MM.1S (cell line): ENCODE measurements at regions not wholly inside any gene's neighbourhood (a gene's known extent, or its start where the extent isn't known, plus 50 kb on each side); places are given as distances from the start of the nearest gene placed in this dataset.

Experiments used
- DNase-seq: peaks from one replicate; pipeline ENCODE4 v3.0.0-alpha.2; 2015
- H2AFZ ChIP-seq: fragments of 300-600 bp; sonication (generic); 2 replicates; pipeline ENCODE4 v1.6.0; 2016; ENCODE audit warnings: antibody characterized with exemption, low read length
- H3F3A ChIP-seq: fragments of 300-600 bp; sonication (generic); 2 replicates; pipeline ENCODE4 v1.6.1; 2016; ENCODE audit warnings: mild to moderate bottlenecking, antibody characterized with exemption, low read length, moderate library complexity, mixed read lengths; ENCODE audit not compliant: insufficient read depth
- H3K27ac ChIP-seq: fragments of 300-600 bp; sonication (generic); 2 replicates; pipeline ENCODE4 v1.5.1; 2016; ENCODE audit warnings: mild to moderate bottlenecking, low read length
- H3K27me3 ChIP-seq: fragments of 300-600 bp; sonication (generic); replicated peaks from 2 replicates; pipeline ENCODE4 v1.6.0; 2016; ENCODE audit warnings: low read length; ENCODE audit not compliant: insufficient read depth
- H3K36me3 ChIP-seq: fragments of 300-600 bp; sonication (generic); replicated peaks from 2 replicates; pipeline ENCODE4 v1.6.1; 2016; ENCODE audit warnings: mild to moderate bottlenecking, low read length, mixed read lengths; ENCODE audit not compliant: insufficient read depth
- H3K4me1 ChIP-seq: fragments of 300-600 bp; sonication (generic); 2 replicates; pipeline ENCODE4 v1.6.1; 2016; ENCODE audit warnings: low read length, mixed read lengths
- H3K4me2 ChIP-seq: fragments of 300-600 bp; sonication (generic); 2 replicates; pipeline ENCODE4 v1.6.0; 2016; ENCODE audit warnings: low read depth, low read length
- H3K4me3 ChIP-seq: fragments of 300-600 bp; sonication (generic); 2 replicates; pipeline ENCODE4 v1.5.1; 2016; ENCODE audit warnings: low read length, mixed read lengths
- H3K79me2 ChIP-seq: fragments of 300-600 bp; sonication (generic); 2 replicates; pipeline ENCODE4 v1.6.1; 2016; ENCODE audit warnings: mixed run types, low read length, mixed read lengths
- H3K9ac ChIP-seq: fragments of 300-600 bp; sonication (generic); 2 replicates; pipeline ENCODE4 v1.6.1; 2016; ENCODE audit warnings: low read length, mixed read lengths
- H3K9me2 ChIP-seq: fragments of 300-600 bp; sonication (generic); replicated peaks from 2 replicates; pipeline ENCODE4 v1.6.1; 2016; ENCODE audit warnings: mild to moderate bottlenecking, low read length, mixed read lengths; ENCODE audit not compliant: insufficient read depth
- H3K9me3 ChIP-seq: fragments of 300-600 bp; sonication (generic); replicated peaks from 2 replicates; pipeline ENCODE4 v1.6.1; 2016; ENCODE audit warnings: mild to moderate bottlenecking, low read length, mixed read lengths; ENCODE audit not compliant: insufficient read depth
- H4K20me1 ChIP-seq: fragments of 300-600 bp; sonication (generic); 2 replicates; pipeline ENCODE4 v1.6.1; 2016; ENCODE audit warnings: mild to moderate bottlenecking, low read length, moderate library complexity, mixed read lengths; ENCODE audit not compliant: insufficient read depth
- CTCF ChIP-seq: fragments of 300-600 bp; sonication (generic); IDR thresholded peaks from 2 replicates; pipeline ENCODE4 v1.5.1; 2016; ENCODE audit warnings: antibody characterized with exemption, low read length, mixed read lengths
- EZH2 ChIP-seq: fragments of 300-600 bp; sonication (generic); optimal IDR thresholded peaks from 2 replicates; pipeline ENCODE3; 2017; ENCODE audit warnings: low read depth, mild to moderate bottlenecking, antibody characterized with exemption, low read length, mixed read lengths
- EZH2phosphoT487 ChIP-seq: fragments of 300-600 bp; sonication (generic); IDR thresholded peaks from 2 replicates; pipeline ENCODE4 v1.6.1; 2018; ENCODE audit warnings: antibody characterized with exemption, low read length

- Histone ChIP-seq H3K27me3 (no peaks in the 10 kb centered on the region), H3K36me3 (no peaks in the 10 kb centered on the region), H3K9me3 (no peaks in the 10 kb centered on the region), H3K9me2 (no peaks in the 10 kb centered on the region), H3K4me1 (no peaks in the 10 kb centered on the region), H3K4me2 (no peak overlapping the region), H3K9ac (no peak overlapping the region), H3K79me2 (no peaks in the 10 kb centered on the region), H3K4me3 (no peak overlapping the region), H2AFZ (no peak overlapping the region), H4K20me1 (no peaks in the 10 kb centered on the region), H3K27ac (no peak overlapping the region), H3F3A (no peaks in the 10 kb centered on the region)
- DNase-seq: no peak
- TF ChIP-seq EZH2phosphoT487 (no peak), CTCF (no peak), EZH2 (no peak)
Measured at GRCh38 chr14:105878125-105878524, 351.7 kb downstream of the TMEM121 start.

GRCh38 chr14:105878554-105878953, 352.2 kb downstream of the TMEM121 start:
- H3K4me3 ChIP-seq: no peak overlapping the region
- no peaks in the 10 kb centered on the region for H3K27me3 ChIP-seq
- no peak for DNase-seq
- TF ChIP-seq CTCF (no peak), EZH2phosphoT487 (no peak), EZH2 (no peak)
- H3K9me2 ChIP-seq: no peaks in the 10 kb centered on the region
- no peaks in the 10 kb centered on the region for H3K79me2 ChIP-seq
- H3K27ac ChIP-seq: no peak overlapping the region
- no peak overlapping the region for H3K9ac ChIP-seq
- no peaks in the 10 kb centered on the region for H3F3A ChIP-seq
- H2AFZ ChIP-seq: no peak overlapping the region
- H3K9me3 ChIP-seq: no peaks in the 10 kb centered on the region
- H3K4me2 ChIP-seq: no peak overlapping the region
- no peaks in the 10 kb centered on the region for H3K36me3 ChIP-seq
- no peaks in the 10 kb centered on the region for H4K20me1 ChIP-seq
- H3K4me1 ChIP-seq: no peaks in the 10 kb centered on the region

GRCh38 chr14:105879503-105879866, 353.1 kb downstream of the TMEM121 start:
- no peak overlapping the region for H3K27ac ChIP-seq
- DNase-seq: no peak
- no peaks in the 10 kb centered on the region for H3K4me1 ChIP-seq
- H3K27me3 ChIP-seq: no peaks in the 10 kb centered on the region
- TF ChIP-seq EZH2 (no peak), CTCF (no peak), EZH2phosphoT487 (no peak)
- no peaks in the 10 kb centered on the region for H3K36me3 ChIP-seq
- no peak overlapping the region for H3K4me2 ChIP-seq
- H3K79me2 ChIP-seq: no peaks in the 10 kb centered on the region
- H3K9ac ChIP-seq: no peak overlapping the region
- H3K9me3 ChIP-seq: no peaks in the 10 kb centered on the region
- H3K4me3 ChIP-seq: no peak overlapping the region
- no peaks in the 10 kb centered on the region for H4K20me1 ChIP-seq
- no peak overlapping the region for H2AFZ ChIP-seq
- H3K9me2 ChIP-seq: no peaks in the 10 kb centered on the region
- H3F3A ChIP-seq: no peaks in the 10 kb centered on the region
